D721Med (cell line): ENCODE measurements at regions not wholly inside any gene's neighbourhood (a gene's known extent, or its start where the extent isn't known, plus 50 kb on each side); places are given as distances from the start of the nearest gene placed in this dataset.

Experiments used
- DNase-seq: peaks from one replicate; pipeline ENCODE4 v3.0.0; 2011; ENCODE audit warnings: low spot score; ENCODE audit not compliant: insufficient read length
- FAIRE-seq: peaks from 2 replicates; lab custom pipeline; 2011; peaks lifted over from hg19 to GRCh38; lab: Jason Lieb, UNC
- TF ChIP-seq, protein P1 (sequence below): IDR thresholded peaks from 2 replicates; pipeline ENCODE4 v1.5.1; 2012; ENCODE audit warnings: mild to moderate bottlenecking, control low read depth; ENCODE audit not compliant: insufficient read depth; ENCODE audit errors: missing control alignments

DNA sequence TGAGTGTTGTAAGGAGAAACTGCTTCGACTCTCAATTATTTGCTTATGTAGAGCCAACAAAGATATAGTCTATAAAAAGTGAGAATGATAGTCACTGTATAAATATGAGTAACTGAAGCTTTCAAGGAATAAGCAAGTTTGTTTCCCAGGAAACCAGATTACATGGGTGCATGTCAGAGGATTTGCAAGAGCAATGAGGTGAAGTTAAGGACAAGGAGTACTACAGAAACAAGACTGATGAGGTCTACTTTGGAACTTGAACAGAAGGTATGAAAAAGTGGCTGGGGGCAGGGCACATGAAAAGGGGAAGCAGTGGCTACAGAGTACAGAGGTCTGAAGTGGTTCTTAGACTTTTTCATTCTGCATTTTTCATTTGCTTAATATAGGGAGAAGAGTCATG lies 321.0 kb upstream of the CXXC4 start:
- no peak for FAIRE-seq
- TF ChIP-seq, protein P1, sequence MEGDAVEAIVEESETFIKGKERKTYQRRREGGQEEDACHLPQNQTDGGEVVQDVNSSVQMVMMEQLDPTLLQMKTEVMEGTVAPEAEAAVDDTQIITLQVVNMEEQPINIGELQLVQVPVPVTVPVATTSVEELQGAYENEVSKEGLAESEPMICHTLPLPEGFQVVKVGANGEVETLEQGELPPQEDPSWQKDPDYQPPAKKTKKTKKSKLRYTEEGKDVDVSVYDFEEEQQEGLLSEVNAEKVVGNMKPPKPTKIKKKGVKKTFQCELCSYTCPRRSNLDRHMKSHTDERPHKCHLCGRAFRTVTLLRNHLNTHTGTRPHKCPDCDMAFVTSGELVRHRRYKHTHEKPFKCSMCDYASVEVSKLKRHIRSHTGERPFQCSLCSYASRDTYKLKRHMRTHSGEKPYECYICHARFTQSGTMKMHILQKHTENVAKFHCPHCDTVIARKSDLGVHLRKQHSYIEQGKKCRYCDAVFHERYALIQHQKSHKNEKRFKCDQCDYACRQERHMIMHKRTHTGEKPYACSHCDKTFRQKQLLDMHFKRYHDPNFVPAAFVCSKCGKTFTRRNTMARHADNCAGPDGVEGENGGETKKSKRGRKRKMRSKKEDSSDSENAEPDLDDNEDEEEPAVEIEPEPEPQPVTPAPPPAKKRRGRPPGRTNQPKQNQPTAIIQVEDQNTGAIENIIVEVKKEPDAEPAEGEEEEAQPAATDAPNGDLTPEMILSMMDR, result no peak
- DNase-seq, result no peak

DNA sequence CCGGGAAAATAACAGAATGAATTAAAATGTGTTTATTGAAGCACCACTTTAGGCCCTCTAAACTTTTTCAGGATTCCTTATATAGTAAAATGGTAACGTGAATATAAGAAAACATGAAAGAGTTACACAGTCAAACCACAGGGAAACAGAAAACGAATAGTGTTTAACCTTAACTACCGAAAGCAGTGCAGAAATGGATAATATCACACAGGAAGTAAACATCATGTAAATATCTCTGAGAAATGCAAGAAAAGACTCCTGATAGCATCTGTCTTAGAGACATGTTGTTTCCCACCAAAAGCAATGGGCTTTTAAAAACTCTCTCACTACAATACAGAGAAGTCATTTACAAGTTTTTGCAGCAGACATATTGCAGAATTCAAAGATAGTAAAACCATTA lies 323.9 kb upstream of the CXXC4 start:
- FAIRE-seq (no peak), DNase-seq (no peak)
- TF ChIP-seq, protein P1, result no peak

DNA sequence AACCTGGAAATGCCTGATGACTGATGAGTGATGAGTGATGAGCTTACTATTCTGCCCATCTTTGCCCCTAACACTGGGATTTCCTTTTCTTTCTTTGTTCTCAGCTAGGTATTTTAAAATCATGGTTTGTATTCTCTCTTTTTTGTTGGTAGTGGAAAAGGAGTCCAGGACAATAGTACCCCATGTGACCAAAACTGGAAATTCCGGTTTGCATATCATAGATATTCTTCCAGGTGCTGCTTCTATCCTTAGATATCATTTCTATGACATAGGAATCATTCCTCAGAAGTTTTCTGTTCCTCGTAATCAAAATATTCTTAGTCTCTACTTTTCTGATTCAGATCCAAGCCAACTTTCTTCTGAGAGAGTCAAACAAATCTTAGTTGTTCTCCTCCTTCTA lies 320.5 kb upstream of the TET2 start:
- no peak for FAIRE-seq
- no peak for DNase-seq
- TF ChIP-seq, protein P1, result no peak

DNA sequence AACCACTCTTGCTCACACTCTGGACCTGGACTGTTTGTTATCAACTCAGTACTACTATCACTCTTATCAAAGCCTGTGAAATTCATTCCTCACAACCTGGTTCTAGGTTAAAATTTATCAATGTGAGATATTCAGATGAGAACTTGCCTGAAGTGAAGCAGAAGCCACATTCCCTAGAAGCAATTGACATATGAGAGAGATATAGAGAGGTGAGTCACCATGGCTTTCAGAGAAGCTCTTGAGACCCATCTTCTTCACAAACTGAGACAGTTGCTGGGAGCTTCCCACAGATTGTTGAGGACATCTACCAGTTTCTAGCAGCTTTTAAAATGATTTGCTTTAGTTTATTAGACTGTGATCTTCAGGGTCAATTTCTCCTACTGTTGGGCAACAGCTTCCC lies 316.9 kb upstream of the TET2 start:
- TF ChIP-seq, protein P1, result no peak
- DNase-seq (no peak), FAIRE-seq (no peak)

DNA sequence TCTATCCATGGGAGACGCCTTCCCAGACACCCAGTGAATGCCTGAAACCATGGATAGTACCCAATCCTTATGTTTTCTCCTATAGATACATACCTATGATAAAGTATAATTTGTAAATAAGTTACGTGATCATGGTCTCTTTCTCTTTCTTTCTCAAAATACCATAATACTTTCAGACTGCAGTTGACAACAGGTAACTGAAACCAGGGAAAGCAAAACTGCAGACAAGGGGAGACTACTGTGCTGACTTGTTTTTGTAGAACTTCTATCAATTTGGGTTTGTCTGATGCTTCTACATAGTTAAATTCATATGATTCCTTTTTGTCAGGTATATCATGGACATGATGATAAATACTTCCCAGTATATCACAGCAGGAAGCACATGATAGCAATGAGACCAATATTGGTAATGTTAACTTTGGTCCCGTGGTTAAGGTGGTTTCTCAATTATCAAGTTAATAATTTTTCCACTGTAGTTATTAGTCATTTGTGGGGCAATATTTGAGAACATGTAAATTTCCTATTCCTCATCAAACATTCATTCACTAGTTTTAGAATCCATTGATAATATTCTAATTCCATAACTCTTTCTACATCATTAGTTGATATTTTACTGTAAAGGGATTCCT lies 298.0 kb upstream of the TET2 start:
- FAIRE-seq, result no peak
- TF ChIP-seq, protein P1, result no peak
- DNase-seq, result no peak

DNA sequence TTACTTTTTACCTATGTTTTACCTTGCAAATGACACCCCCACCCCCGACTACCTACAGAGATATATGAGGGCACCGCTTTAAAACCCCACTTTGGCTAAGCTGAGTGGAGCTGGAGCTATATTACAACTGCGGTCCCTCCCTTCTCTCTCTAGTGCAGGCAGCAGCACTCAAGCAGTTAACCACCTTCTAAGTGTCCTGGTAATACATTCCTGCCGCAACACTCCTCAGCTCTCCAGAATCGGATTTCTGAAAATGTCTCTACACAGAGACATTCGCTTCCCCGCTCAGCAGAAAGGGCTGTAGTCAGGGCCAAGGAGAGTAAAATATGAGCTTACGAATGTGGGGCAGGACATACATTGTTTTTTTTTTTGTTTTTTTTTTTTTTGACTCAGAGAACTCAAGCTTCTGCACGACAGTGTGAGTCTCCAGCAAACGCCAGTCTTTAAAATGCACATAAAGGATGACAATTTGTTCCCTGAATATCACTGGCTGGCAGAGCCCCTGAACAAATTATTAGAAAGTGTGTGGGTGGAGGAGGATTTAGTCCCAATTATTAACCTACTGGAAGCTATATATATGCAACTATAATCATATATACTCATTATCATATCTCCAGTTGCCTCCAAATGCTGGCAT lies 287.0 kb upstream of the TET2 start:
- DNase-seq (no peak), FAIRE-seq (no peak)
- TF ChIP-seq, protein P1, result no peak

DNA sequence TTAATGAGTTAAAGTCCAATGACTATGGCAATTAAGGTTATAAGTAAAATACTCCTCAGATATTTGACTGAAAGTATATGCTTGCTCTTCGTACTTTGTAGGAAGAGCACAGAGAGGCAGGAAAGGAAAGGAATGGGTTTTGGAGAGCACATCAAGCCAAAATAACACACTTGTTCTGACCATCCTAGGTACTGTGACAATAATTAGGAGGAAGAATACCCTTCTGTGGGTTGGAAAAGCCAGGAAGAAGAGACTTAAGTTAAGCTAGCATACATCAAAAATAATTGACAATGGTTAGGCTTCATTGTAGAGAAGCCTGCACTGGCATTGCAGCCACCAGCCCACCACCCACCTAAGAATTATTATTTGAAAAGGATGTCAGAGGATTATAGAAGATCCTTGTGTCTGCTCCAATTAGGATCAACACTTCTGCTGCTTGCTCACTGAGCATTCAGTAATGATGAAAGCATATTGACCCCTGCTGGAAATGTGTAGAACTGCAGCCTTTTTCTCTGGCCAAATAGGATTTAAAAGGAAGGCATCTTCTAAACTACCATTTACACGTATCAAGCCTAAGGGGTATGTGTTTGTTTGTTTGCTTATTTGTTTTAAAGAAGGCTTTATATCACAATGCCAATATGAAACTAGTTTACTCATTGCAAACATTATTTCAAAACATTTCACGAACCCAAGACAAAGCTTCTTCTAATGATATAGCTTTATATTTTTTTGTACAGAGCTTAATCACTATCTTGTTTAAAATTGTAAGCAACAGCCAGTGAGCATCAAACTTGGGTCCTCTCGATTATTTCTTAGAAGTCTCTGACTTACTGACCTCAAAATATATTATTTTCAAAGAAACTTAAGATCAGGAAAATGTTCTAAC lies 286.2 kb upstream of the TET2 start:
- DNase-seq, result peak; percentile 18
- FAIRE-seq, result peak; percentile 96

More for the DNA sequence above, 286.2 kb upstream of the TET2 start:
- TF ChIP-seq, protein P1, result peak; percentile 95
